Liver (tissue), 8 donors: ENCODE measurements at regions not wholly inside any gene's neighbourhood (a gene's known extent, or its start where the extent isn't known, plus 50 kb on each side); places are given as distances from the start of the nearest gene placed in this dataset.

Source experiments
- DNase-seq: peaks from one replicate; pipeline ENCODE4 v3.0.0-alpha.2; 2017; ENCODE audit warnings: low spot score
- H3K27ac ChIP-seq, 2 donors: one replicate each; pipeline ENCODE4 v1.7.0; 2013; ENCODE audit warnings: inconsistent platforms in 2 of 2, low read length in 2 of 2, control low read depth in 1 of 2, low read depth in 1 of 2, mild to moderate bottlenecking in 1 of 2
- H3K27me3 ChIP-seq, 4 donors: one replicate each; pipeline versions ENCODE4 v1.6.1 to v1.7.0; 2013; ENCODE audit warnings: low read length in 3 of 4, inconsistent platforms in 1 of 4, mild to moderate bottlenecking in 1 of 4, moderate library complexity in 1 of 4; ENCODE audit not compliant: control insufficient read depth in 4 of 4, insufficient read depth in 4 of 4
- H3K36me3 ChIP-seq, 4 donors: one replicate each; pipeline versions ENCODE4 v1.6.1 to v1.7.0; 2013; ENCODE audit warnings: low read length in 3 of 4, mild to moderate bottlenecking in 3 of 4, low read depth in 1 of 4, moderate library complexity in 1 of 4; ENCODE audit not compliant: control insufficient read depth in 4 of 4, insufficient read depth in 3 of 4
- H3K4me1 ChIP-seq, 4 donors: one replicate each; pipeline versions ENCODE4 v1.6.1 to v1.7.0; 2013; ENCODE audit warnings: low read length in 3 of 4, mild to moderate bottlenecking in 3 of 4, moderate library complexity in 1 of 4; ENCODE audit not compliant: control insufficient read depth in 4 of 4, insufficient read depth in 4 of 4
- H3K4me3 ChIP-seq, 3 donors: one replicate each; pipeline versions ENCODE4 v1.6.1 to v1.7.0; 2013; ENCODE audit warnings: low read length in 3 of 3, control low read depth in 1 of 3, low read depth in 1 of 3, mild to moderate bottlenecking in 1 of 3
- H3K9ac ChIP-seq, 2 donors: one replicate each; pipeline ENCODE4 v1.7.0; 2013; ENCODE audit warnings: low read length in 2 of 2, mild to moderate bottlenecking in 2 of 2, moderate library complexity in 2 of 2, control low read depth in 1 of 2, low read depth in 1 of 2
- H3K9me3 ChIP-seq, 4 donors: one replicate each; pipeline versions ENCODE4 v1.6.1 to v1.7.0; 2013; ENCODE audit warnings: low read length in 3 of 4; ENCODE audit not compliant: control insufficient read depth in 4 of 4
- EGR1 ChIP-seq, 2 donors: IDR thresholded peaks; 2 replicates each; pipeline ENCODE4 v1.6.1; 2016 to 2018; ENCODE audit warnings: antibody characterized with exemption in 2 of 2, low read depth in 2 of 2
- FOXA1 ChIP-seq: IDR thresholded peaks from 2 replicates; pipeline ENCODE4 v1.6.1; 2016; ENCODE audit warnings: antibody characterized with exemption
- FOXA2 ChIP-seq: IDR thresholded peaks from 2 replicates; pipeline ENCODE4 v1.6.1; 2016; ENCODE audit warnings: antibody characterized with exemption
- GABPA ChIP-seq, 2 donors: IDR thresholded peaks in 1 of 2; conservative IDR thresholded peaks in 1 of 2; 2 replicates each; pipeline ENCODE4 v1.6.1; 2016; ENCODE audit warnings: antibody characterized with exemption in 2 of 2, mild to moderate bottlenecking in 1 of 2, moderate library complexity in 1 of 2
- HNF4A ChIP-seq, 2 donors: conservative IDR thresholded peaks; 2 replicates each; pipeline ENCODE4 v1.6.1; 2016; ENCODE audit warnings: antibody characterized with exemption in 2 of 2, mild to moderate bottlenecking in 2 of 2
- HNF4G ChIP-seq: IDR thresholded peaks from 2 replicates; pipeline ENCODE4 v1.6.1; 2016; ENCODE audit warnings: antibody characterized with exemption
- JUND ChIP-seq, 2 donors: IDR thresholded peaks; 2 replicates each; pipeline ENCODE4 v1.6.1; 2016; ENCODE audit warnings: antibody characterized with exemption in 2 of 2
- RAD21 ChIP-seq, 2 donors: IDR thresholded peaks; 2 replicates each; pipeline ENCODE4 v1.6.1; 2016; ENCODE audit warnings: antibody characterized with exemption in 2 of 2, mild to moderate bottlenecking in 2 of 2
- SP1 ChIP-seq: IDR thresholded peaks from 2 replicates; pipeline ENCODE4 v1.6.1; 2018; ENCODE audit warnings: antibody characterized with exemption, mild to moderate bottlenecking
- TAF1 ChIP-seq: conservative IDR thresholded peaks from 2 replicates; pipeline ENCODE4 v1.6.1; 2016; ENCODE audit warnings: antibody characterized with exemption, mild to moderate bottlenecking
- YY1 ChIP-seq: IDR thresholded peaks from 2 replicates; pipeline ENCODE4 v1.6.1; 2016; ENCODE audit warnings: antibody characterized with exemption, mild to moderate bottlenecking
- WGBS: extraction: QIAGEN DNeasy Blood & Tissue Kit; methylation state at CpG from one replicate; pipeline ENCODE4 v1.1.7; 2013; 5-methylcytosine and 5-hydroxymethylcytosine counted together
- TF ChIP-seq, protein P1 (sequence below): IDR thresholded peaks from 2 replicates; pipeline ENCODE4 v1.6.1; 2016; ENCODE audit warnings: antibody characterized with exemption
- TF ChIP-seq, protein P2 (sequence below): IDR thresholded peaks from 2 replicates; pipeline ENCODE4 v1.6.1; 2016; ENCODE audit warnings: antibody characterized with exemption
- TF ChIP-seq, protein P3 (sequence below): IDR thresholded peaks from 2 replicates; pipeline ENCODE4 v1.6.1; 2016; ENCODE audit warnings: antibody characterized with exemption, mild to moderate bottlenecking
- TF ChIP-seq, protein P4 (sequence below): fragments of 150-350 bp; IDR thresholded peaks from 2 replicates; pipeline ENCODE4 v1.5.1; 2017; ENCODE audit warnings: improper control_type of control experiment, low read depth, low read length; ENCODE audit not compliant: missing input control
- TF ChIP-seq, protein P5 (sequence below): IDR thresholded peaks from 2 replicates; pipeline ENCODE4 v1.6.1; 2016; ENCODE audit warnings: antibody characterized with exemption
- donor health status: healthy.
- donor health status: healthy.
- donor health status: healthy.
- donor health status: healthy.
- donor health status: healthy.

DNA sequence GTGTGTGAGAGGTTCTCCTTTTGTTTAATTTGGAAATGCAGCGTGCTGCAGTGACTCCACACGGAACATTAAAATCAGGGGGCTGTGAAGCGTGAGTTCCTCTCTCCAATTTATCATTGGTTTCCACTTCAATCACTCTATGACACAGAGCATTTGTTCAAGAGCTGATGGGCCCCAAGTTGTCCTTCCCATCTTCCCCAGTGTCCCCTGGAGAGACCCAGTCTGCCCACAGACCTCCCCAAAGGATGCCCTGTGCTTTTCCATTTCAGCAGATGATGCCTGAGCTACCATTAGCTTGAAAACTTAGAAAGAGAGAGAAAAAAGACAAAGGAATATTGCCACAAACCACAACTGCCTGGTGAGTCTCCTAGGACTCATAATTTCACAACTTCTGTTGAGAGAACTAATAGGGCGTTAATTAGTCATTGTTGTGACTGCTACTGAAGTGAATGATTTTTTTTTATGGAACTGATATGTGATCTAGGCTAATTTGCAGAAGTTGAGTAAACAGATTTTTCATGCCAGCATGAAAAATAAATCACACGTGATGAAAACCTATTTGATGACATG, 772.7 kb downstream of the SEMA5A start:
- no peaks in the 10 kb centered on the region for H3K27me3 ChIP-seq
- H3K27ac ChIP-seq, result no peak overlapping the region
- H3K4me3 ChIP-seq, result no peak overlapping the region
- H3K4me1 ChIP-seq, result no peaks in the 10 kb centered on the region
- no peak for DNase-seq
- WGBS, result 69% methylated on average over 5 of the region's 5 CpGs
- H3K9me3 ChIP-seq, result no peaks in the 10 kb centered on the region
- no peak overlapping the region for H3K9ac ChIP-seq
- H3K36me3 ChIP-seq, result no peaks in the 10 kb centered on the region
- TF ChIP-seq JUND (IDR thresholded peaks at IDR 0.05) (no peak), EGR1 (IDR thresholded peaks at IDR 0.05; ENCODE audit: low read depth in 2 of 2) (no peak)

DNA sequence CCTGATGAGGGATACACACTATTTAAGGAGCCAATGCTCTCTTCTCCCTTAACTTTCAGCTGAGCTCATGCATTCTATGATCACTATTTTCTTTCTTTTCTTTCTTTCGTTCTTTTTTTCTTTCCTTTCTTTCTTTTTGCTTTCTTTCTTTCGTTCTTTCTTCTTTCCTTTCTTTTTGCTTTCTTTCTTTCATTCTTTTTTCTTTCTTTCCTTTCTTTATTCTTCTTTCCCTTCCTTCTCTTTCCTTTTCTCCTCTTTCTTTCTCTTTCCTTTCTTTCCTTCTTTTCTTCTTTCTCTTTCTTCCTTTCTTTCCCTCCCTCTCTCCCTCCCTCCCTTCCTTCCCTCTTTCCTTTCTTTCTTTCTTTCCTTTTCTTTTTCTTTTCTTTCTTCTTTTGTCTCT, 761.2 kb downstream of the SEMA5A start:
- DNase-seq, result no peak
- no peak overlapping the region for H3K4me3 ChIP-seq
- H3K4me1 ChIP-seq, result no peaks in the 10 kb centered on the region
- no peaks in the 10 kb centered on the region for H3K27me3 ChIP-seq
- H3K9ac ChIP-seq, result no peak overlapping the region
- H3K27ac ChIP-seq, result no peak overlapping the region
- WGBS, result 47% methylated on average over 2 of the region's 2 CpGs
- peaks cover 0 to 4% (median 0%) of the 10 kb centered on the region in 4 donors for H3K9me3 ChIP-seq
- TF ChIP-seq HNF4G (no peak), TAF1 (no peak), SP1 (no peak), HNF4A (conservative IDR thresholded peaks at IDR 0.05) (no peak), JUND (IDR thresholded peaks at IDR 0.05) (no peak), FOXA1 (no peak), YY1 (no peak), EGR1 (IDR thresholded peaks at IDR 0.05; ENCODE audit: low read depth in 2 of 2) (no peak), GABPA (IDR thresholded peaks at IDR 0.05 in 1 of 2, conservative IDR thresholded peaks at IDR 0.05 in 1 of 2) (no peak), FOXA2 (no peak), RAD21 (IDR thresholded peaks at IDR 0.05) (no peak)
- TF ChIP-seq, protein P1, sequence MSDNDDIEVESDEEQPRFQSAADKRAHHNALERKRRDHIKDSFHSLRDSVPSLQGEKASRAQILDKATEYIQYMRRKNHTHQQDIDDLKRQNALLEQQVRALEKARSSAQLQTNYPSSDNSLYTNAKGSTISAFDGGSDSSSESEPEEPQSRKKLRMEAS, result no peak
- TF ChIP-seq, protein P2, sequence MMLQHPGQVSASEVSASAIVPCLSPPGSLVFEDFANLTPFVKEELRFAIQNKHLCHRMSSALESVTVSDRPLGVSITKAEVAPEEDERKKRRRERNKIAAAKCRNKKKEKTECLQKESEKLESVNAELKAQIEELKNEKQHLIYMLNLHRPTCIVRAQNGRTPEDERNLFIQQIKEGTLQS, result no peak
- TF ChIP-seq, protein P3, sequence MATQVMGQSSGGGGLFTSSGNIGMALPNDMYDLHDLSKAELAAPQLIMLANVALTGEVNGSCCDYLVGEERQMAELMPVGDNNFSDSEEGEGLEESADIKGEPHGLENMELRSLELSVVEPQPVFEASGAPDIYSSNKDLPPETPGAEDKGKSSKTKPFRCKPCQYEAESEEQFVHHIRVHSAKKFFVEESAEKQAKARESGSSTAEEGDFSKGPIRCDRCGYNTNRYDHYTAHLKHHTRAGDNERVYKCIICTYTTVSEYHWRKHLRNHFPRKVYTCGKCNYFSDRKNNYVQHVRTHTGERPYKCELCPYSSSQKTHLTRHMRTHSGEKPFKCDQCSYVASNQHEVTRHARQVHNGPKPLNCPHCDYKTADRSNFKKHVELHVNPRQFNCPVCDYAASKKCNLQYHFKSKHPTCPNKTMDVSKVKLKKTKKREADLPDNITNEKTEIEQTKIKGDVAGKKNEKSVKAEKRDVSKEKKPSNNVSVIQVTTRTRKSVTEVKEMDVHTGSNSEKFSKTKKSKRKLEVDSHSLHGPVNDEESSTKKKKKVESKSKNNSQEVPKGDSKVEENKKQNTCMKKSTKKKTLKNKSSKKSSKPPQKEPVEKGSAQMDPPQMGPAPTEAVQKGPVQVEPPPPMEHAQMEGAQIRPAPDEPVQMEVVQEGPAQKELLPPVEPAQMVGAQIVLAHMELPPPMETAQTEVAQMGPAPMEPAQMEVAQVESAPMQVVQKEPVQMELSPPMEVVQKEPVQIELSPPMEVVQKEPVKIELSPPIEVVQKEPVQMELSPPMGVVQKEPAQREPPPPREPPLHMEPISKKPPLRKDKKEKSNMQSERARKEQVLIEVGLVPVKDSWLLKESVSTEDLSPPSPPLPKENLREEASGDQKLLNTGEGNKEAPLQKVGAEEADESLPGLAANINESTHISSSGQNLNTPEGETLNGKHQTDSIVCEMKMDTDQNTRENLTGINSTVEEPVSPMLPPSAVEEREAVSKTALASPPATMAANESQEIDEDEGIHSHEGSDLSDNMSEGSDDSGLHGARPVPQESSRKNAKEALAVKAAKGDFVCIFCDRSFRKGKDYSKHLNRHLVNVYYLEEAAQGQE, result no peak
- TF ChIP-seq, protein P4, sequence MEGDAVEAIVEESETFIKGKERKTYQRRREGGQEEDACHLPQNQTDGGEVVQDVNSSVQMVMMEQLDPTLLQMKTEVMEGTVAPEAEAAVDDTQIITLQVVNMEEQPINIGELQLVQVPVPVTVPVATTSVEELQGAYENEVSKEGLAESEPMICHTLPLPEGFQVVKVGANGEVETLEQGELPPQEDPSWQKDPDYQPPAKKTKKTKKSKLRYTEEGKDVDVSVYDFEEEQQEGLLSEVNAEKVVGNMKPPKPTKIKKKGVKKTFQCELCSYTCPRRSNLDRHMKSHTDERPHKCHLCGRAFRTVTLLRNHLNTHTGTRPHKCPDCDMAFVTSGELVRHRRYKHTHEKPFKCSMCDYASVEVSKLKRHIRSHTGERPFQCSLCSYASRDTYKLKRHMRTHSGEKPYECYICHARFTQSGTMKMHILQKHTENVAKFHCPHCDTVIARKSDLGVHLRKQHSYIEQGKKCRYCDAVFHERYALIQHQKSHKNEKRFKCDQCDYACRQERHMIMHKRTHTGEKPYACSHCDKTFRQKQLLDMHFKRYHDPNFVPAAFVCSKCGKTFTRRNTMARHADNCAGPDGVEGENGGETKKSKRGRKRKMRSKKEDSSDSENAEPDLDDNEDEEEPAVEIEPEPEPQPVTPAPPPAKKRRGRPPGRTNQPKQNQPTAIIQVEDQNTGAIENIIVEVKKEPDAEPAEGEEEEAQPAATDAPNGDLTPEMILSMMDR, result no peak
- TF ChIP-seq, protein P5, sequence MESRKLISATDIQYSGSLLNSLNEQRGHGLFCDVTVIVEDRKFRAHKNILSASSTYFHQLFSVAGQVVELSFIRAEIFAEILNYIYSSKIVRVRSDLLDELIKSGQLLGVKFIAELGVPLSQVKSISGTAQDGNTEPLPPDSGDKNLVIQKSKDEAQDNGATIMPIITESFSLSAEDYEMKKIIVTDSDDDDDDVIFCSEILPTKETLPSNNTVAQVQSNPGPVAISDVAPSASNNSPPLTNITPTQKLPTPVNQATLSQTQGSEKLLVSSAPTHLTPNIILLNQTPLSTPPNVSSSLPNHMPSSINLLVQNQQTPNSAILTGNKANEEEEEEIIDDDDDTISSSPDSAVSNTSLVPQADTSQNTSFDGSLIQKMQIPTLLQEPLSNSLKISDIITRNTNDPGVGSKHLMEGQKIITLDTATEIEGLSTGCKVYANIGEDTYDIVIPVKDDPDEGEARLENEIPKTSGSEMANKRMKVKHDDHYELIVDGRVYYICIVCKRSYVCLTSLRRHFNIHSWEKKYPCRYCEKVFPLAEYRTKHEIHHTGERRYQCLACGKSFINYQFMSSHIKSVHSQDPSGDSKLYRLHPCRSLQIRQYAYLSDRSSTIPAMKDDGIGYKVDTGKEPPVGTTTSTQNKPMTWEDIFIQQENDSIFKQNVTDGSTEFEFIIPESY, result no peak
- H3K36me3 ChIP-seq, result no peaks in the 10 kb centered on the region
